ENCODE measurements at regions not wholly inside any gene's neighbourhood (a gene's known extent, or its start where the extent isn't known, plus 50 kb on each side); places are given as distances from the start of the nearest gene placed in this dataset.
"Not testable (repeated sequence)": the region's sequence is repeated elsewhere in the genome, so short reads cannot be mapped to it uniquely, and the experiment has no call there.

GRCh38 chr18:71223486-71223885 lies 934.6 kb downstream of the SOCS6 start:
- Histone ChIP-seq H3K36me3 (ENCODE audit: control insufficient read depth in 1 of 2, insufficient read depth in 2 of 2, low read length in 2 of 2) (no peaks in the 10 kb centered on the region), H3K23ac (ENCODE audit: low read length) (no peak overlapping the region), H3K27ac (ENCODE audit: low read depth, low read length) (no peak overlapping the region), H3K4me1 (ENCODE audit: control insufficient read depth in 1 of 2, insufficient read depth in 2 of 2, low read length in 2 of 2) (no peaks in the 10 kb centered on the region), H2BK12ac (ENCODE audit: low read length) (no peak overlapping the region), H3K9me3 (ENCODE audit: insufficient read depth, low read depth, low read length) (peaks cover 3% of the 10 kb centered on the region), H3K18ac (ENCODE audit: low read length) (no peak overlapping the region), H4K91ac (ENCODE audit: low read depth, low read length) (no peak overlapping the region), H3K79me1 (ENCODE audit: low read length) (no peaks in the 10 kb centered on the region), H4K12ac (ENCODE audit: low read depth, low read length) (no peak overlapping the region), H3K27me3 (ENCODE audit: insufficient read depth, low read length) (no peaks in the 10 kb centered on the region), H2AK5ac (ENCODE audit: low read length) (no peak overlapping the region), H3K4ac (ENCODE audit: low read depth, low read length) (no peak overlapping the region), H2BK5ac (ENCODE audit: low read depth, low read length, poor library complexity) (no peak overlapping the region), H3K14ac (ENCODE audit: low read length) (no peak overlapping the region), H4K8ac (ENCODE audit: low read depth, low read length) (no peak overlapping the region), H3K4me3 (ENCODE audit: low read depth, low read length) (no peak overlapping the region), H2BK120ac (ENCODE audit: insufficient read depth, low read length, poor library complexity) (no peak overlapping the region), H3K4me2 (ENCODE audit: low read length) (no peak overlapping the region), H2AFZ (ENCODE audit: insufficient read depth, low read length, poor library complexity) (no peak overlapping the region), H3K79me2 (ENCODE audit: control insufficient read depth, insufficient read depth, low read length, poor library complexity) (no peaks in the 10 kb centered on the region), H3K9ac (ENCODE audit: low read length) (no peak overlapping the region)
- no peak for DNase-seq

GRCh38 chr18:71221405-71221804 lies 932.6 kb downstream of the SOCS6 start:
- Histone ChIP-seq H3K18ac (ENCODE audit: low read length) (no peak overlapping the region), H2AFZ (ENCODE audit: insufficient read depth, low read length, poor library complexity) (no peak overlapping the region), H4K12ac (ENCODE audit: low read depth, low read length) (no peak overlapping the region), H3K27me3 (ENCODE audit: insufficient read depth, low read length) (no peaks in the 10 kb centered on the region), H4K91ac (ENCODE audit: low read depth, low read length) (no peak overlapping the region), H3K9me3 (ENCODE audit: insufficient read depth, low read depth, low read length) (peaks cover 3% of the 10 kb centered on the region), H3K27ac (ENCODE audit: low read depth, low read length) (no peak overlapping the region), H3K4me3 (ENCODE audit: low read depth, low read length) (no peak overlapping the region), H3K23ac (ENCODE audit: low read length) (no peak overlapping the region), H2BK120ac (ENCODE audit: insufficient read depth, low read length, poor library complexity) (no peak overlapping the region), H3K79me1 (ENCODE audit: low read length) (no peaks in the 10 kb centered on the region), H3K9ac (ENCODE audit: low read length) (no peak overlapping the region), H3K4ac (ENCODE audit: low read depth, low read length) (no peak overlapping the region), H3K36me3 (ENCODE audit: control insufficient read depth in 1 of 2, insufficient read depth in 2 of 2, low read length in 2 of 2) (no peaks in the 10 kb centered on the region), H3K14ac (ENCODE audit: low read length) (no peak overlapping the region), H3K4me1 (ENCODE audit: control insufficient read depth in 1 of 2, insufficient read depth in 2 of 2, low read length in 2 of 2) (no peaks in the 10 kb centered on the region), H2BK5ac (ENCODE audit: low read depth, low read length, poor library complexity) (no peak overlapping the region), H2BK12ac (ENCODE audit: low read length) (no peak overlapping the region), H2AK5ac (ENCODE audit: low read length) (no peak overlapping the region), H4K8ac (ENCODE audit: low read depth, low read length) (no peak overlapping the region), H3K79me2 (ENCODE audit: control insufficient read depth, insufficient read depth, low read length, poor library complexity) (no peaks in the 10 kb centered on the region), H3K4me2 (ENCODE audit: low read length) (no peak overlapping the region)
- no peak for DNase-seq
- WGBS (ENCODE audit: extremely low coverage, insufficient coverage, insufficient read length): no CpG with 5 or more reads among the region's 6 CpGs

GRCh38 chr18:71212739-71213138 lies 923.9 kb downstream of the SOCS6 start:
- DNase-seq; H2AFZ ChIP-seq (ENCODE audit: insufficient read depth, low read length, poor library complexity); H4K12ac ChIP-seq (ENCODE audit: low read depth, low read length); H2BK12ac ChIP-seq (ENCODE audit: low read length); H3K27ac ChIP-seq (ENCODE audit: low read depth, low read length); H3K4me2 ChIP-seq (ENCODE audit: low read length); H2BK5ac ChIP-seq (ENCODE audit: low read depth, low read length, poor library complexity); H3K4ac ChIP-seq (ENCODE audit: low read depth, low read length); H3K23ac ChIP-seq (ENCODE audit: low read length); H4K91ac ChIP-seq (ENCODE audit: low read depth, low read length); H3K4me3 ChIP-seq (ENCODE audit: low read depth, low read length); H2AK5ac ChIP-seq (ENCODE audit: low read length); H3K79me1 ChIP-seq (ENCODE audit: low read length); H3K36me3 ChIP-seq (ENCODE audit: control insufficient read depth in 1 of 2, insufficient read depth in 2 of 2, low read length in 2 of 2); H3K4me1 ChIP-seq (ENCODE audit: control insufficient read depth in 1 of 2, insufficient read depth in 2 of 2, low read length in 2 of 2); H3K27me3 ChIP-seq (ENCODE audit: insufficient read depth, low read length); H3K79me2 ChIP-seq (ENCODE audit: control insufficient read depth, insufficient read depth, low read length, poor library complexity); H2BK120ac ChIP-seq (ENCODE audit: insufficient read depth, low read length, poor library complexity); H3K9me3 ChIP-seq (ENCODE audit: insufficient read depth, low read depth, low read length); H3K9ac ChIP-seq (ENCODE audit: low read length); H4K8ac ChIP-seq (ENCODE audit: low read depth, low read length); H3K18ac ChIP-seq (ENCODE audit: low read length); H3K14ac ChIP-seq (ENCODE audit: low read length): not testable (repeated sequence)
- WGBS (ENCODE audit: extremely low coverage, insufficient coverage, insufficient read length): no CpG with 5 or more reads among the region's 26 CpGs

- no peaks in the 10 kb centered on the region for H3K27me3 ChIP-seq (ENCODE audit: insufficient read depth, low read length)
- H3K18ac ChIP-seq (ENCODE audit: low read length): no peak overlapping the region
- no peaks in the 10 kb centered on the region for H3K9me3 ChIP-seq (ENCODE audit: insufficient read depth, low read depth, low read length)
- H2BK120ac ChIP-seq (ENCODE audit: insufficient read depth, low read length, poor library complexity): no peak overlapping the region
- WGBS (ENCODE audit: extremely low coverage, insufficient coverage, insufficient read length): no CpG with 5 or more reads among the region's 33 CpGs
- DNase-seq: no peak
- no peaks in the 10 kb centered on the region for H3K4me1 ChIP-seq (ENCODE audit: control insufficient read depth in 1 of 2, insufficient read depth in 2 of 2, low read length in 2 of 2)
- no peak overlapping the region for H3K4ac ChIP-seq (ENCODE audit: low read depth, low read length)
- H4K8ac ChIP-seq (ENCODE audit: low read depth, low read length): no peak overlapping the region
- H3K27ac ChIP-seq (ENCODE audit: low read depth, low read length): no peak overlapping the region
- H2AK5ac ChIP-seq (ENCODE audit: low read length): no peak overlapping the region
- no peaks in the 10 kb centered on the region for H3K36me3 ChIP-seq (ENCODE audit: control insufficient read depth in 1 of 2, insufficient read depth in 2 of 2, low read length in 2 of 2)
- no peaks in the 10 kb centered on the region for H3K79me1 ChIP-seq (ENCODE audit: low read length)
- no peak overlapping the region for H4K91ac ChIP-seq (ENCODE audit: low read depth, low read length)
- no peak overlapping the region for H2AFZ ChIP-seq (ENCODE audit: insufficient read depth, low read length, poor library complexity)
- no peak overlapping the region for H2BK12ac ChIP-seq (ENCODE audit: low read length)
- H2BK5ac ChIP-seq (ENCODE audit: low read depth, low read length, poor library complexity): no peak overlapping the region
- no peak overlapping the region for H4K12ac ChIP-seq (ENCODE audit: low read depth, low read length)
- H3K9ac ChIP-seq (ENCODE audit: low read length): no peak overlapping the region
- H3K4me3 ChIP-seq (ENCODE audit: low read depth, low read length): no peak overlapping the region
- H3K14ac ChIP-seq (ENCODE audit: low read length): no peak overlapping the region
- H3K23ac ChIP-seq (ENCODE audit: low read length): no peak overlapping the region
- no peaks in the 10 kb centered on the region for H3K79me2 ChIP-seq (ENCODE audit: control insufficient read depth, insufficient read depth, low read length, poor library complexity)
- no peak overlapping the region for H3K4me2 ChIP-seq (ENCODE audit: low read length)
Measured at GRCh38 chr18:71212222-71212621, 923.4 kb downstream of the SOCS6 start.

- no peaks in the 10 kb centered on the region for H3K9me3 ChIP-seq (ENCODE audit: insufficient read depth, low read depth, low read length)
- H4K12ac ChIP-seq (ENCODE audit: low read depth, low read length): no peak overlapping the region
- H2AK5ac ChIP-seq (ENCODE audit: low read length): no peak overlapping the region
- H3K18ac ChIP-seq (ENCODE audit: low read length): no peak overlapping the region
- H4K8ac ChIP-seq (ENCODE audit: low read depth, low read length): no peak overlapping the region
- H3K23ac ChIP-seq (ENCODE audit: low read length): no peak overlapping the region
- H2AFZ ChIP-seq (ENCODE audit: insufficient read depth, low read length, poor library complexity): no peak overlapping the region
- no peak for DNase-seq
- H2BK12ac ChIP-seq (ENCODE audit: low read length): no peak overlapping the region
- no peak overlapping the region for H3K27ac ChIP-seq (ENCODE audit: low read depth, low read length)
- no peaks in the 10 kb centered on the region for H3K4me1 ChIP-seq (ENCODE audit: control insufficient read depth in 1 of 2, insufficient read depth in 2 of 2, low read length in 2 of 2)
- no peaks in the 10 kb centered on the region for H3K79me1 ChIP-seq (ENCODE audit: low read length)
- no CpG with 5 or more reads among the region's 2 CpGs for WGBS (ENCODE audit: extremely low coverage, insufficient coverage, insufficient read length)
- H3K4ac ChIP-seq (ENCODE audit: low read depth, low read length): no peak overlapping the region
- no peak overlapping the region for H2BK5ac ChIP-seq (ENCODE audit: low read depth, low read length, poor library complexity)
- H4K91ac ChIP-seq (ENCODE audit: low read depth, low read length): no peak overlapping the region
- H3K4me2 ChIP-seq (ENCODE audit: low read length): no peak overlapping the region
- H3K36me3 ChIP-seq (ENCODE audit: control insufficient read depth in 1 of 2, insufficient read depth in 2 of 2, low read length in 2 of 2): no peaks in the 10 kb centered on the region
- H3K79me2 ChIP-seq (ENCODE audit: control insufficient read depth, insufficient read depth, low read length, poor library complexity): no peaks in the 10 kb centered on the region
- no peak overlapping the region for H3K9ac ChIP-seq (ENCODE audit: low read length)
- H3K27me3 ChIP-seq (ENCODE audit: insufficient read depth, low read length): no peaks in the 10 kb centered on the region
- H3K14ac ChIP-seq (ENCODE audit: low read length): no peak overlapping the region
- H2BK120ac ChIP-seq (ENCODE audit: insufficient read depth, low read length, poor library complexity): no peak overlapping the region
- no peak overlapping the region for H3K4me3 ChIP-seq (ENCODE audit: low read depth, low read length)
Measured at GRCh38 chr18:71209944-71210343, 921.1 kb downstream of the SOCS6 start.
